ENCODE measurements at regions not wholly inside any gene's neighbourhood (a gene's known extent, or its start where the extent isn't known, plus 50 kb on each side); places are given as distances from the start of the nearest gene placed in this dataset.

DNA sequence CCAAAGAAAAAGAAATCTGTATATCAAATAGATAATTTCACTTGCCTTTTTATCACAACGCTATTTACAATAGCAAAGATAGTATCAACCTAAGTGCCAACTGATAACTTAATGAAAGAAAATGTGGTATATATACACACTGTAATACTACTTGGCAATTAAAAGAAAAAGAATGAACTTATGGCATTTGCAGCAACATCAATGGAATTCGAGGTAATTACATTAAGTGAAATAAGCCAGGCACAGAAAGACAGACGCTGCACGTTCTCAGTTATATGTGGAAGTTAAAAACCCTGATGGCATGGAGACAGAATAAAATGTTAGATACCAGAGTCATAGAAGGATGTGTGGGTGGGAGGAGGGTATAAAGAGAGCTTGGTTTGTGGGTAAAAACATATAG is 1260.5 kb upstream of the PCDH9 start:
- Histone ChIP-seq H3K27me3 (ENCODE audit: insufficient read depth, low read depth) (no peaks in the 10 kb centered on the region), H3K27ac (no peak overlapping the region), H2AFZ (ENCODE audit: low read depth) (no peak overlapping the region), H3K9ac (no peak overlapping the region), H3K36me3 (ENCODE audit: insufficient read depth) (no peaks in the 10 kb centered on the region), H3K4me3 (IDR thresholded peaks at IDR 0.05; ENCODE audit: insufficient read depth, low read depth, low read length) (no peak overlapping the region), H4K20me1 (ENCODE audit: insufficient read depth) (no peaks in the 10 kb centered on the region), H3K4me1 (ENCODE audit: low read depth, poor library complexity, severe bottlenecking) (no peaks in the 10 kb centered on the region), H3K79me2 (ENCODE audit: insufficient read depth, low read depth) (no peaks in the 10 kb centered on the region), H3K4me2 (no peak overlapping the region)
- TF ChIP-seq, protein P1, sequence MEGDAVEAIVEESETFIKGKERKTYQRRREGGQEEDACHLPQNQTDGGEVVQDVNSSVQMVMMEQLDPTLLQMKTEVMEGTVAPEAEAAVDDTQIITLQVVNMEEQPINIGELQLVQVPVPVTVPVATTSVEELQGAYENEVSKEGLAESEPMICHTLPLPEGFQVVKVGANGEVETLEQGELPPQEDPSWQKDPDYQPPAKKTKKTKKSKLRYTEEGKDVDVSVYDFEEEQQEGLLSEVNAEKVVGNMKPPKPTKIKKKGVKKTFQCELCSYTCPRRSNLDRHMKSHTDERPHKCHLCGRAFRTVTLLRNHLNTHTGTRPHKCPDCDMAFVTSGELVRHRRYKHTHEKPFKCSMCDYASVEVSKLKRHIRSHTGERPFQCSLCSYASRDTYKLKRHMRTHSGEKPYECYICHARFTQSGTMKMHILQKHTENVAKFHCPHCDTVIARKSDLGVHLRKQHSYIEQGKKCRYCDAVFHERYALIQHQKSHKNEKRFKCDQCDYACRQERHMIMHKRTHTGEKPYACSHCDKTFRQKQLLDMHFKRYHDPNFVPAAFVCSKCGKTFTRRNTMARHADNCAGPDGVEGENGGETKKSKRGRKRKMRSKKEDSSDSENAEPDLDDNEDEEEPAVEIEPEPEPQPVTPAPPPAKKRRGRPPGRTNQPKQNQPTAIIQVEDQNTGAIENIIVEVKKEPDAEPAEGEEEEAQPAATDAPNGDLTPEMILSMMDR (conservative IDR thresholded peaks at IDR 0.05; ENCODE audit: low read depth, low read length): no peak

DNA sequence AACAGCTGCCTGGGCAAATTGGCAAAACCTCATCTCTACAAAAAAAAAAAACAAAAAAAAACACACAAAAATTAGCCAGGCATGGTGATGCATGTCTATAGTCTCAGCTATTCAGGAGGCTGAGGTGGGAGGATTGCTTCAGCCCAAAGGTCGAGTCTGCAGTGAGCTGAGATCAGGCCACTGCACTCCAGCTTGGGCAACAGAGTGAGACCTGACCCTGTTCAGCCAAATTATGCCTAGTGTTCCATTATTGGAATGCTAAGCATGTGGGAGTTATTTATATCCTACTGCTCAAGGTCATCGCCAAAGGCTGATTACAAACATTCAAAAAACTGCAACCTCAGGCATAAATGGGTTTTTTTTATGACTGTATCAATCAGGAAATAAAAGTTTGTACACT is 1251.0 kb upstream of the PCDH9 start:
- Histone ChIP-seq H3K9ac (no peak overlapping the region), H3K36me3 (ENCODE audit: insufficient read depth) (no peaks in the 10 kb centered on the region), H3K4me2 (no peak overlapping the region), H3K27me3 (ENCODE audit: insufficient read depth, low read depth) (no peaks in the 10 kb centered on the region), H4K20me1 (ENCODE audit: insufficient read depth) (no peaks in the 10 kb centered on the region), H2AFZ (ENCODE audit: low read depth) (no peak overlapping the region), H3K27ac (no peak overlapping the region), H3K79me2 (ENCODE audit: insufficient read depth, low read depth) (no peaks in the 10 kb centered on the region), H3K4me3 (IDR thresholded peaks at IDR 0.05; ENCODE audit: insufficient read depth, low read depth, low read length) (no peak overlapping the region), H3K4me1 (ENCODE audit: low read depth, poor library complexity, severe bottlenecking) (no peaks in the 10 kb centered on the region)
- TF ChIP-seq, protein P1 (conservative IDR thresholded peaks at IDR 0.05; ENCODE audit: low read depth, low read length): no peak

DNA sequence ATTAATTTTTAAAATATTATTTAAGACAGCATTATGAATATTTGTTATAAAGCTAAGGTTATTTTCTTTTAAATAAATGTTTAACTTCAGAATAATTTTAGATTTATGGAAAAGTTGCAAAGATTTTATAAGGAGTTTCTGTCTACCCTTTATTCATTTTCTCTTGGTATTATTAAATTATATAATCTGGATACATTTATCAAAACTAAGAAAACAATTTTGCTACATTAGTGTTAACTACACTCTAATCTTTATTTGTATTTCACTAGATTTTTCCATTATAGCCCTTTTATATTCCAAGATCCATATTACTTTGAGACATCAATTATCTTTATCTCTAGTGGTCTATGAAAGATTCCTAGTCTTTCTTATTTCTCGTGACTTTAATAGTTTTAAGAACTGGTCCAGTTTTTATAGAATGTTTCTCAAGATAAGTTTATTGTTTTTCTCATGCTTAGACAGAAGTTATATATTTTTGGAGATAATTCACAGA is 1243.7 kb upstream of the PCDH9 start:
- no peaks in the 10 kb centered on the region for H3K36me3 ChIP-seq (ENCODE audit: insufficient read depth)
- TF ChIP-seq, protein P1 (conservative IDR thresholded peaks at IDR 0.05; ENCODE audit: low read depth, low read length): no peak
- H3K27me3 ChIP-seq (ENCODE audit: insufficient read depth, low read depth): no peaks in the 10 kb centered on the region
- no peaks in the 10 kb centered on the region for H3K79me2 ChIP-seq (ENCODE audit: insufficient read depth, low read depth)
- H3K9ac ChIP-seq: no peak overlapping the region
- no peak overlapping the region for H3K4me2 ChIP-seq
- H2AFZ ChIP-seq (ENCODE audit: low read depth): no peak overlapping the region
- H3K27ac ChIP-seq: no peak overlapping the region
- no peaks in the 10 kb centered on the region for H4K20me1 ChIP-seq (ENCODE audit: insufficient read depth)
- no peaks in the 10 kb centered on the region for H3K4me1 ChIP-seq (ENCODE audit: low read depth, poor library complexity, severe bottlenecking)
- H3K4me3 ChIP-seq (IDR thresholded peaks at IDR 0.05; ENCODE audit: insufficient read depth, low read depth, low read length): no peak overlapping the region

DNA sequence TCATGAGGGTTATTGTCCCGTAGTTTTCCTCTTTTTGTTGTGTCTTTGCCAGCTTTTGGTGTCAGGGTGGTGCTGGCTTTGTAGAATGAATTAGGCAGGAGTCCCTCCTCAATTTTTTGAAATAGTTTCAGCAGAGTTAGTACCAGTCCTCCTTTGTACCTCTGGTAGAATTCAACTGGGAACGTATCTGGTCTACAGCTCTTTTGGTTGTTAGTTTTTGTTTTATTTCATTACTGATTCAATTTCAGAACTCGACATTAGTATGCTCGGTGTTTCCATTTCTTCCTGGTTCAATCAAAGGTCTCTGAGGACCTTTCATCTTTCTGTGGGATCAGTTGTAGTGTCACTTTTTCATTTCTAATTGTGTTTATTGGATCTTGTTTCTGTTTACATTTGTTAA is 1237.0 kb upstream of the PCDH9 start:
- Histone ChIP-seq H3K27me3 (ENCODE audit: insufficient read depth, low read depth) (no peaks in the 10 kb centered on the region), H3K4me2 (no peak overlapping the region), H3K4me1 (ENCODE audit: low read depth, poor library complexity, severe bottlenecking) (no peaks in the 10 kb centered on the region), H2AFZ (ENCODE audit: low read depth) (no peak overlapping the region), H4K20me1 (ENCODE audit: insufficient read depth) (no peaks in the 10 kb centered on the region), H3K36me3 (ENCODE audit: insufficient read depth) (no peaks in the 10 kb centered on the region), H3K4me3 (IDR thresholded peaks at IDR 0.05; ENCODE audit: insufficient read depth, low read depth, low read length) (no peak overlapping the region), H3K27ac (no peak overlapping the region), H3K79me2 (ENCODE audit: insufficient read depth, low read depth) (no peaks in the 10 kb centered on the region), H3K9ac (no peak overlapping the region)
- TF ChIP-seq, protein P1 (conservative IDR thresholded peaks at IDR 0.05; ENCODE audit: low read depth, low read length): no peak
